Suprapubic skin (tissue), 4 donors: ENCODE measurements at regions not wholly inside any gene's neighbourhood (a gene's known extent, or its start where the extent isn't known, plus 50 kb on each side); places are given as distances from the start of the nearest gene placed in this dataset.

Source experiments
- CTCF ChIP-seq, 2 donors: fragments of 200-600 bp in 1 of 2; fragments of 450-650 bp in 1 of 2; sonication (generic) in 1 of 2; IDR thresholded peaks; one replicate each; pipeline ENCODE4 v1.5.1; 2016 to 2019; ENCODE audit warnings: antibody characterized with exemption in 2 of 2, mild to moderate bottlenecking in 1 of 2, moderate library complexity in 1 of 2
- EP300 ChIP-seq: sonication (generic); formaldehyde crosslinking; IDR thresholded peaks from one replicate; pipeline ENCODE4 v1.6.1; 2017; ENCODE audit warnings: antibody characterized with exemption
- POLR2A ChIP-seq, 2 donors: fragments of 450-650 bp; IDR thresholded peaks; one replicate each; pipeline ENCODE4 v1.6.1; 2017; ENCODE audit warnings: antibody characterized with exemption in 2 of 2, mild to moderate bottlenecking in 2 of 2, moderate library complexity in 2 of 2
- POLR2AphosphoS5 ChIP-seq, 3 donors: sonication (generic); formaldehyde crosslinking; IDR thresholded peaks; one replicate each; pipeline ENCODE4 v1.6.1; 2017; ENCODE audit warnings: antibody characterized with exemption in 3 of 3

GRCh38 chr13:74850893-74851292, 631.1 kb downstream of the TBC1D4 start:
- TF ChIP-seq POLR2AphosphoS5 (IDR thresholded peaks at IDR 0.05) (no peak), POLR2A (IDR thresholded peaks at IDR 0.05) (no peak), CTCF (IDR thresholded peaks at IDR 0.05) (no peak), EP300 (no peak)
